MM.1S (cell line): ENCODE measurements at regions not wholly inside any gene's neighbourhood (a gene's known extent, or its start where the extent isn't known, plus 50 kb on each side); places are given as distances from the start of the nearest gene placed in this dataset.

Experiments used
- DNase-seq: peaks from one replicate; pipeline ENCODE4 v3.0.0-alpha.2; 2015
- H2AFZ ChIP-seq: fragments of 300-600 bp; sonication (generic); 2 replicates; pipeline ENCODE4 v1.6.0; 2016; ENCODE audit warnings: antibody characterized with exemption, low read length
- H3F3A ChIP-seq: fragments of 300-600 bp; sonication (generic); 2 replicates; pipeline ENCODE4 v1.6.1; 2016; ENCODE audit warnings: mild to moderate bottlenecking, antibody characterized with exemption, low read length, moderate library complexity, mixed read lengths; ENCODE audit not compliant: insufficient read depth
- H3K27ac ChIP-seq: fragments of 300-600 bp; sonication (generic); 2 replicates; pipeline ENCODE4 v1.5.1; 2016; ENCODE audit warnings: mild to moderate bottlenecking, low read length
- H3K27me3 ChIP-seq: fragments of 300-600 bp; sonication (generic); replicated peaks from 2 replicates; pipeline ENCODE4 v1.6.0; 2016; ENCODE audit warnings: low read length; ENCODE audit not compliant: insufficient read depth
- H3K36me3 ChIP-seq: fragments of 300-600 bp; sonication (generic); replicated peaks from 2 replicates; pipeline ENCODE4 v1.6.1; 2016; ENCODE audit warnings: mild to moderate bottlenecking, low read length, mixed read lengths; ENCODE audit not compliant: insufficient read depth
- H3K4me1 ChIP-seq: fragments of 300-600 bp; sonication (generic); 2 replicates; pipeline ENCODE4 v1.6.1; 2016; ENCODE audit warnings: low read length, mixed read lengths
- H3K4me2 ChIP-seq: fragments of 300-600 bp; sonication (generic); 2 replicates; pipeline ENCODE4 v1.6.0; 2016; ENCODE audit warnings: low read depth, low read length
- H3K4me3 ChIP-seq: fragments of 300-600 bp; sonication (generic); 2 replicates; pipeline ENCODE4 v1.5.1; 2016; ENCODE audit warnings: low read length, mixed read lengths
- H3K79me2 ChIP-seq: fragments of 300-600 bp; sonication (generic); 2 replicates; pipeline ENCODE4 v1.6.1; 2016; ENCODE audit warnings: mixed run types, low read length, mixed read lengths
- H3K9ac ChIP-seq: fragments of 300-600 bp; sonication (generic); 2 replicates; pipeline ENCODE4 v1.6.1; 2016; ENCODE audit warnings: low read length, mixed read lengths
- H3K9me2 ChIP-seq: fragments of 300-600 bp; sonication (generic); replicated peaks from 2 replicates; pipeline ENCODE4 v1.6.1; 2016; ENCODE audit warnings: mild to moderate bottlenecking, low read length, mixed read lengths; ENCODE audit not compliant: insufficient read depth
- H3K9me3 ChIP-seq: fragments of 300-600 bp; sonication (generic); replicated peaks from 2 replicates; pipeline ENCODE4 v1.6.1; 2016; ENCODE audit warnings: mild to moderate bottlenecking, low read length, mixed read lengths; ENCODE audit not compliant: insufficient read depth
- H4K20me1 ChIP-seq: fragments of 300-600 bp; sonication (generic); 2 replicates; pipeline ENCODE4 v1.6.1; 2016; ENCODE audit warnings: mild to moderate bottlenecking, low read length, moderate library complexity, mixed read lengths; ENCODE audit not compliant: insufficient read depth
- EZH2 ChIP-seq: fragments of 300-600 bp; sonication (generic); optimal IDR thresholded peaks from 2 replicates; pipeline ENCODE3; 2017; ENCODE audit warnings: low read depth, mild to moderate bottlenecking, antibody characterized with exemption, low read length, mixed read lengths
- EZH2phosphoT487 ChIP-seq: fragments of 300-600 bp; sonication (generic); IDR thresholded peaks from 2 replicates; pipeline ENCODE4 v1.6.1; 2018; ENCODE audit warnings: antibody characterized with exemption, low read length
- TF ChIP-seq, protein P1 (sequence below): fragments of 300-600 bp; sonication (generic); IDR thresholded peaks from 2 replicates; pipeline ENCODE4 v1.5.1; 2016; ENCODE audit warnings: antibody characterized with exemption, low read length, mixed read lengths

DNA sequence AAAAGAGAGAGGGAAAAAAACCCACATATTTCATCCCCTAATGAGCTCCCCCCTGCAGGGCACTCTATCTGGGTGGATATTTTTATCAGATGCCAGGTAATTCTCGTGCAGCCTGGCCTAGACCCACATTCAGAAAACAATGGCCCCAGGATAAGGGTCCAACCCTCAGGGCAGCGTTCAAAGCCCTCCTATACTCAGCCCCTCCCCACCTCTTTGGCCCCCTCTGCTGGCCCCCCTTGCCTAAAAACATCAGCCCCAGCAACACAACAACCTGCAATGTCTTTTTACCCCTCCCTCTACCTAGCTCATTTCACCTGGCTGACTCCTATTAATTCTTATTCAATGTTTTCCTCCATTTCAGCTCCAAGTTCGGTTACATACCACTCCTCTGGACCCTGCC, 145.4 kb upstream of the MED14 start:
- H3K9ac ChIP-seq: no peak overlapping the region
- no peaks in the 10 kb centered on the region for H3K9me2 ChIP-seq
- no peak overlapping the region for H3K27ac ChIP-seq
- H3K4me1 ChIP-seq: no peaks in the 10 kb centered on the region
- no peaks in the 10 kb centered on the region for H3F3A ChIP-seq
- no peak overlapping the region for H3K4me2 ChIP-seq
- no peak overlapping the region for H3K4me3 ChIP-seq
- H3K79me2 ChIP-seq: no peaks in the 10 kb centered on the region
- no peaks in the 10 kb centered on the region for H3K9me3 ChIP-seq
- H3K27me3 ChIP-seq: no peaks in the 10 kb centered on the region
- TF ChIP-seq, protein P1, sequence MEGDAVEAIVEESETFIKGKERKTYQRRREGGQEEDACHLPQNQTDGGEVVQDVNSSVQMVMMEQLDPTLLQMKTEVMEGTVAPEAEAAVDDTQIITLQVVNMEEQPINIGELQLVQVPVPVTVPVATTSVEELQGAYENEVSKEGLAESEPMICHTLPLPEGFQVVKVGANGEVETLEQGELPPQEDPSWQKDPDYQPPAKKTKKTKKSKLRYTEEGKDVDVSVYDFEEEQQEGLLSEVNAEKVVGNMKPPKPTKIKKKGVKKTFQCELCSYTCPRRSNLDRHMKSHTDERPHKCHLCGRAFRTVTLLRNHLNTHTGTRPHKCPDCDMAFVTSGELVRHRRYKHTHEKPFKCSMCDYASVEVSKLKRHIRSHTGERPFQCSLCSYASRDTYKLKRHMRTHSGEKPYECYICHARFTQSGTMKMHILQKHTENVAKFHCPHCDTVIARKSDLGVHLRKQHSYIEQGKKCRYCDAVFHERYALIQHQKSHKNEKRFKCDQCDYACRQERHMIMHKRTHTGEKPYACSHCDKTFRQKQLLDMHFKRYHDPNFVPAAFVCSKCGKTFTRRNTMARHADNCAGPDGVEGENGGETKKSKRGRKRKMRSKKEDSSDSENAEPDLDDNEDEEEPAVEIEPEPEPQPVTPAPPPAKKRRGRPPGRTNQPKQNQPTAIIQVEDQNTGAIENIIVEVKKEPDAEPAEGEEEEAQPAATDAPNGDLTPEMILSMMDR: no peak
- TF ChIP-seq EZH2 (no peak), EZH2phosphoT487 (no peak)
- no peaks in the 10 kb centered on the region for H4K20me1 ChIP-seq
- no peak for DNase-seq
- no peak overlapping the region for H2AFZ ChIP-seq
- no peaks in the 10 kb centered on the region for H3K36me3 ChIP-seq

DNA sequence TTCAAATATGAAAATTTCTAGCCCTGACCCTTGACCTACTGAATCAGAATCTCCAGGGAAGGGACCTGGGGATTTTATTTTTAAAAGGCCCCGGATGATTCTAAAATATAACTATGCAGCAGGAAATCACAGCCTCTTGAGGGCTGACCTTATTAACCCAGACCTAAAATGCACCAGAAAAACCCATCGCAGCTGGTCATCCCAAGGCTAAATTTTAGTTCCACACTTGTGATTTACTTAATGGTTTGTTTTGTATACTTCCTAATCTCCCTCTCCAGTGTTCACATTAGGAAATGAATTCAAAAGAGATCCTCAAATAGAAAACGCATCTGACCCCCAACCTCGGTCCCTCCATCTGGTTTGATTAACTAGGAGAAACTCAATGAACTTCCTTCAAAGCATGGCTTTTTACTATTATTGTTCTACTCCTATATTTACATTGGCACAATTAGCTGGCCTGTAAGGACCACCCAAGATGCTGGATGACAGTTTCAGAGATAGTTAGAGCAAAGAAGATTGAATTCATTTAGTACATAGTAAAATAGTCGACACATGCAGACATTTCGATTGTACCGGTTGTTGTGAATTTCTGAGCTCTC, 147.8 kb upstream of the MED14 start:
- Histone ChIP-seq H3K27me3 (no peaks in the 10 kb centered on the region), H3K4me2 (no peak overlapping the region), H3K36me3 (no peaks in the 10 kb centered on the region), H3K4me3 (no peak overlapping the region), H3K4me1 (peaks cover under 1% of the 10 kb centered on the region; the same call in 1 of the 2 replicates), H4K20me1 (no peaks in the 10 kb centered on the region), H3K9ac (no peak overlapping the region), H3K9me2 (no peaks in the 10 kb centered on the region), H3K79me2 (no peaks in the 10 kb centered on the region), H3F3A (no peaks in the 10 kb centered on the region), H3K27ac (no peak overlapping the region), H2AFZ (no peak overlapping the region), H3K9me3 (no peaks in the 10 kb centered on the region)
- TF ChIP-seq EZH2phosphoT487 (no peak), EZH2 (no peak)
- TF ChIP-seq, protein P1: no peak
- no peak for DNase-seq

DNA sequence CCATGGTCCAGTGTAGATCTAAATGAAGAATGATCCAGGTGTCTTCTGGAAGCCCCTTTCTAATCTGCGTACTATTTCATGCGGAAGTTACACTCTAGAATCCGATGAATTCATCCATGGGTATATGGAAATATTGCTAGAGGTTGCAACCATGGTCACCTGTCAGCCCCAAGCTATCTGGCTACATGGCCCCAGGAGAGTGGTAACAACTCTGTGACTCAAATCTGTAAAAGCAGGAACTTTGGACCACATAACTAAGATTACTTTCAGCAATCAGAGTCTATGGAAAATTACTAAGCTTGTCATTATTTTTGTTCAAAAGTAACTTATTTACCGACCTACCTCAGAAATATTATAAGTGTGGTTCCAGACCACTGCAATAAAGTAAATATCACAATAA, 150.6 kb upstream of the MED14 start:
- Histone ChIP-seq H2AFZ (no peak overlapping the region), H3K4me1 (peaks cover 3% of the 10 kb centered on the region; the same call in 1 of the 2 replicates), H3K9me3 (no peaks in the 10 kb centered on the region), H3F3A (no peaks in the 10 kb centered on the region), H3K9ac (no peak overlapping the region), H3K27ac (no peak overlapping the region), H3K79me2 (no peaks in the 10 kb centered on the region), H3K9me2 (no peaks in the 10 kb centered on the region), H3K36me3 (no peaks in the 10 kb centered on the region), H4K20me1 (no peaks in the 10 kb centered on the region), H3K27me3 (no peaks in the 10 kb centered on the region), H3K4me2 (no peak overlapping the region), H3K4me3 (no peak overlapping the region)
- TF ChIP-seq, protein P1: no peak
- TF ChIP-seq EZH2 (no peak), EZH2phosphoT487 (no peak)
- no peak for DNase-seq
